ENCODE measurements at regions not wholly inside any gene's neighbourhood (a gene's known extent, or its start where the extent isn't known, plus 50 kb on each side); places are given as distances from the start of the nearest gene placed in this dataset.

GRCh38 chr10:14422431-14422830, 91.7 kb upstream of the FRMD4A start:
- no peak for TF ChIP-seq CTCF (IDR thresholded peaks at IDR 0.05)
- no peak for TF ChIP-seq POLR2A (IDR thresholded peaks at IDR 0.05)
- TF ChIP-seq POLR2AphosphoS5 (IDR thresholded peaks at IDR 0.05), result no peak

Measured in breast epithelium (tissue), 3 donors.